ENCODE measurements at regions not wholly inside any gene's neighbourhood (a gene's known extent, or its start where the extent isn't known, plus 50 kb on each side); places are given as distances from the start of the nearest gene placed in this dataset.

GRCh38 chr20:60064554-60065196 is 106.5 kb downstream of the CDH26 start:
- Histone ChIP-seq H3K27ac (no peak overlapping the region), H3K36me3 (no peaks in the 10 kb centered on the region), H3K27me3 (no peaks in the 10 kb centered on the region), H3K4me3 (no peak overlapping the region), H3K4me1 (ENCODE audit: insufficient read depth) (peaks cover 9% of the 10 kb centered on the region), H3K9me3 (no peaks in the 10 kb centered on the region)
- intact Hi-C loops (cut with DNase I): no loop called here
- DNase-seq: no peak
- 74 to 89% (median 78%) methylated on average over 4 of the region's 4 CpGs for WGBS, 3 donors
- TF ChIP-seq EP300 (IDR thresholded peaks at IDR 0.05): no peak
- TF ChIP-seq POLR2A (IDR thresholded peaks at IDR 0.05): no peak
- TF ChIP-seq CTCF (IDR thresholded peaks at IDR 0.05): no peak

- TF ChIP-seq CTCF (IDR thresholded peaks at IDR 0.05) (no peak), EP300 (IDR thresholded peaks at IDR 0.05) (no peak), POLR2A (IDR thresholded peaks at IDR 0.05) (no peak)
- Histone ChIP-seq H3K27me3 (no peaks in the 10 kb centered on the region), H3K4me1 (ENCODE audit: insufficient read depth) (peaks cover 9% of the 10 kb centered on the region), H3K9me3 (no peaks in the 10 kb centered on the region), H3K4me3 (no peak overlapping the region), H3K36me3 (no peaks in the 10 kb centered on the region), H3K27ac (no peak overlapping the region)
- intact Hi-C loops (cut with DNase I): no loop called here
- WGBS, 3 donors: 89 to 95% (median 91%) methylated on average over 9 of the region's 9 CpGs
- no peak for DNase-seq
These were observed 107.7 kb downstream of the CDH26 start for GRCh38 chr20:60065741-60066437.

GRCh38 chr20:60066438-60066823 is 108.2 kb downstream of the CDH26 start:
- H3K4me3 ChIP-seq: no peak overlapping the region
- no peak for DNase-seq

GRCh38 chr20:60068509-60068908 is 110.3 kb downstream of the CDH26 start:
- no peaks in the 10 kb centered on the region for H3K36me3 ChIP-seq
- no peaks in the 10 kb centered on the region for H3K9me3 ChIP-seq
- no peak for DNase-seq
- H3K27ac ChIP-seq: no peak overlapping the region
- peaks cover 5% of the 10 kb centered on the region for H3K4me1 ChIP-seq (ENCODE audit: insufficient read depth)
- intact Hi-C loops (cut with DNase I): no loop called here
- WGBS, 3 donors: 76 to 84% (median 81%) methylated on average over 8 of the region's 8 CpGs
- no peak overlapping the region for H3K4me3 ChIP-seq
- TF ChIP-seq EP300 (IDR thresholded peaks at IDR 0.05): no peak
- no peak for TF ChIP-seq POLR2A (IDR thresholded peaks at IDR 0.05)
- TF ChIP-seq CTCF (IDR thresholded peaks at IDR 0.05): no peak
- H3K27me3 ChIP-seq: no peaks in the 10 kb centered on the region

More at GRCh38 chr20:60066438-60066823, 108.2 kb downstream of the CDH26 start:
- Histone ChIP-seq H3K9me3 (no peaks in the 10 kb centered on the region), H3K27ac (no peak overlapping the region), H3K27me3 (no peaks in the 10 kb centered on the region), H3K4me1 (ENCODE audit: insufficient read depth) (peaks cover 9% of the 10 kb centered on the region), H3K36me3 (no peaks in the 10 kb centered on the region)
- 67 to 76% (median 70%) methylated on average over 7 of the region's 7 CpGs for WGBS, 3 donors
- TF ChIP-seq CTCF (IDR thresholded peaks at IDR 0.05) (no peak), POLR2A (IDR thresholded peaks at IDR 0.05) (no peak), EP300 (IDR thresholded peaks at IDR 0.05) (no peak)
- intact Hi-C loops (cut with DNase I): no loop called here
